Neural cell (in vitro differentiated cells): ENCODE measurements at regions not wholly inside any gene's neighbourhood (a gene's known extent, or its start where the extent isn't known, plus 50 kb on each side); places are given as distances from the start of the nearest gene placed in this dataset.

Source experiments
- H2AFZ ChIP-seq: fragments of 200-600, 300-800 bp; sonication (generic), shearing (Covaris generic); 2 replicates; pipeline ENCODE4 v1.6.0; 2014; ENCODE audit warnings: low read depth, mild to moderate bottlenecking, antibody characterized with exemption, low read length, moderate library complexity
- H3F3A ChIP-seq: fragments of 200-600 bp; shearing (Covaris generic); 2 replicates; pipeline ENCODE4 v1.6.1; 2016; ENCODE audit warnings: mild to moderate bottlenecking, moderate library complexity, mixed read lengths, antibody characterized with exemption, low read length; ENCODE audit not compliant: insufficient read depth, poor library complexity, severe bottlenecking
- H3K27ac ChIP-seq: fragments of 200-600, 300-800 bp; sonication (generic), shearing (Covaris generic); 2 replicates; pipeline ENCODE4 v1.5.1; 2014; ENCODE audit warnings: mild to moderate bottlenecking, low read length, moderate library complexity
- H3K27me3 ChIP-seq: fragments of 300-800, 200-600 bp; sonication (generic), shearing (Covaris generic); 2 replicates; pipeline ENCODE4 v1.6.0; 2014; ENCODE audit warnings: mild to moderate bottlenecking, low read depth, low read length, moderate library complexity; ENCODE audit not compliant: insufficient read depth
- H3K36me3 ChIP-seq: fragments of 300-800, 200-600 bp; sonication (generic), shearing (Covaris generic); 2 replicates; pipeline ENCODE4 v1.5.1; 2014; ENCODE audit warnings: mild to moderate bottlenecking, antibody characterized with exemption, low read length, moderate library complexity; ENCODE audit not compliant: insufficient read depth
- H3K4me2 ChIP-seq: fragments of 300-800, 200-600 bp; sonication (generic), shearing (Covaris generic); 2 replicates; pipeline ENCODE4 v1.6.0; 2014; ENCODE audit warnings: mild to moderate bottlenecking, low read length
- H3K4me3 ChIP-seq: fragments of 300-800, 200-600 bp; sonication (generic), shearing (Covaris generic); 2 replicates; pipeline ENCODE4 v1.5.1; 2014; ENCODE audit warnings: mild to moderate bottlenecking, low read length, moderate library complexity
- H3K79me2 ChIP-seq: fragments of 200-600 bp; shearing (Covaris generic); replicated peaks from 2 replicates; pipeline ENCODE4 v1.6.0; 2014; ENCODE audit warnings: mild to moderate bottlenecking, low read length, moderate library complexity; ENCODE audit not compliant: insufficient read depth
- H3K9ac ChIP-seq: fragments of 300-800, 200-600 bp; sonication (generic), shearing (Covaris generic); 2 replicates; pipeline ENCODE4 v1.6.1; 2016; ENCODE audit warnings: mild to moderate bottlenecking, low read length, mixed read lengths
- H3K9me2 ChIP-seq: fragments of 200-600 bp; shearing (Covaris generic); 2 replicates; pipeline ENCODE4 v1.6.1; 2016; ENCODE audit warnings: mild to moderate bottlenecking, low read length, mixed read lengths; ENCODE audit not compliant: insufficient read depth
- H3K9me3 ChIP-seq: fragments of 200-600, 300-800 bp; sonication (generic), shearing (Covaris generic); 2 replicates; pipeline ENCODE4 v1.6.1; 2016; ENCODE audit warnings: mild to moderate bottlenecking, mixed run types, low read length, moderate library complexity, mixed read lengths
- H4K20me1 ChIP-seq: fragments of 200-600 bp; shearing (Covaris generic); 2 replicates; pipeline ENCODE4 v1.6.1; 2016; ENCODE audit warnings: mild to moderate bottlenecking, mixed run types; ENCODE audit not compliant: insufficient read depth
- CTCF ChIP-seq: fragments of 450-650 bp; IDR thresholded peaks from 2 replicates; pipeline ENCODE4 v1.5.1; 2014; ENCODE audit warnings: antibody characterized with exemption, mild to moderate bottlenecking, moderate library complexity; ENCODE audit not compliant: poor library complexity, severe bottlenecking
- EP300 ChIP-seq: fragments of 450-650 bp; conservative IDR thresholded peaks from 2 replicates; pipeline ENCODE4 v1.6.1; 2014; ENCODE audit warnings: antibody characterized with exemption, mild to moderate bottlenecking, moderate library complexity; ENCODE audit not compliant: poor library complexity, severe bottlenecking
- EZH2 ChIP-seq: fragments of 200-600, 300-800 bp; shearing (Covaris generic), sonication (generic); IDR thresholded peaks from 2 replicates; pipeline ENCODE4 v1.6.1; 2014; ENCODE audit warnings: antibody characterized with exemption, low read length, borderline replicate concordance, mild to moderate bottlenecking; ENCODE audit not compliant: insufficient read depth, poor library complexity, severe bottlenecking
- MXI1 ChIP-seq: fragments of 450-650 bp; conservative IDR thresholded peaks from 2 replicates; pipeline ENCODE4 v1.6.1; 2014; ENCODE audit warnings: antibody characterized with exemption, mild to moderate bottlenecking; ENCODE audit not compliant: poor library complexity, severe bottlenecking
- POLR2AphosphoS5 ChIP-seq: IDR thresholded peaks from 2 replicates; pipeline ENCODE4 v1.6.1; 2012
- RAD21 ChIP-seq: fragments of 450-650 bp; conservative IDR thresholded peaks from 2 replicates; pipeline ENCODE4 v1.6.1; 2014; ENCODE audit warnings: antibody characterized with exemption, mild to moderate bottlenecking, moderate library complexity
- REST ChIP-seq: IDR thresholded peaks from 2 replicates; pipeline ENCODE4 v1.6.1; 2012; ENCODE audit warnings: borderline replicate concordance
- SMC3 ChIP-seq: fragments of 450-650 bp; conservative IDR thresholded peaks from 2 replicates; pipeline ENCODE4 v1.6.1; 2014; ENCODE audit warnings: antibody characterized with exemption, mild to moderate bottlenecking, moderate library complexity; ENCODE audit not compliant: poor library complexity
- TAF1 ChIP-seq: IDR thresholded peaks from 2 replicates; pipeline ENCODE4 v1.6.1; 2012; ENCODE audit warnings: low read depth

- H3K9me2 ChIP-seq = no peaks in the 10 kb centered on the region
- no peaks in the 10 kb centered on the region for H3K36me3 ChIP-seq
- no peaks in the 10 kb centered on the region for H4K20me1 ChIP-seq
- no peak overlapping the region for H3K27ac ChIP-seq
- no peaks in the 10 kb centered on the region for H3K27me3 ChIP-seq
- no peaks in the 10 kb centered on the region for H3K9me3 ChIP-seq
- H2AFZ ChIP-seq = no peak overlapping the region
- no peaks in the 10 kb centered on the region for H3K79me2 ChIP-seq
- no peaks in the 10 kb centered on the region for H3F3A ChIP-seq
- H3K4me2 ChIP-seq = no peak overlapping the region
- no peak for TF ChIP-seq MXI1
- no peak for TF ChIP-seq EZH2
- no peak for TF ChIP-seq SMC3
- TF ChIP-seq CTCF = no peak
- TF ChIP-seq POLR2AphosphoS5 = no peak
- TF ChIP-seq EP300 = no peak
- TF ChIP-seq TAF1 = no peak
- TF ChIP-seq RAD21 = no peak
- TF ChIP-seq REST = no peak
- H3K9ac ChIP-seq = no peak overlapping the region
- no peak overlapping the region for H3K4me3 ChIP-seq
Measured at GRCh38 chr19:29121684-29122083, 91.3 kb downstream of the UQCRFS1 start.

GRCh38 chr19:29120466-29120865, 92.5 kb downstream of the UQCRFS1 start:
- Histone ChIP-seq H3K27me3 (no peaks in the 10 kb centered on the region), H3K9ac (no peak overlapping the region), H3K27ac (no peak overlapping the region), H3K9me3 (no peaks in the 10 kb centered on the region), H4K20me1 (no peaks in the 10 kb centered on the region), H3K36me3 (no peaks in the 10 kb centered on the region), H3K79me2 (no peaks in the 10 kb centered on the region), H3K9me2 (no peaks in the 10 kb centered on the region), H2AFZ (no peak overlapping the region), H3K4me2 (no peak overlapping the region), H3K4me3 (no peak overlapping the region), H3F3A (no peaks in the 10 kb centered on the region)
- TF ChIP-seq MXI1 (no peak), POLR2AphosphoS5 (peak; percentile 82)

DNA sequence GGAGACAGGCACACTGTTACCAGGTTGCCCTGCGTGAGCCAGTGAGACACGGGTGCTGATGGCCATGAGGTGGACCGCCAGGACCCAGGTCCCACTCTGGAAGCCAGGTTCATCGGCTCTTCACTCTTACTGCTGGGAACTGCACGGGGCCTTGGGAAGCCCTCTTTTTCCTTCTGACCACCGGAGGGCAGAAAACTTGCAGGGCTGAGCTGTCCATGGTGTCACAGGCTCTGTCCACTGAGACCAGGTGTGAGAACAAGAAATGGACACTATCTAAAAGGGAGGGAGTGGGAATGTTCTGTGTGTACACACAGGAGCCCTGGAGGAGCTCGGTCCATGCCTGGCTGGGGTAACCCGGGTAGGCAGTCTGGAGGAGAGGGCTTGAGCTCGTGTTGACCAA, 93.4 kb downstream of the UQCRFS1 start:
- no peaks in the 10 kb centered on the region for H3K9me3 ChIP-seq
- TF ChIP-seq SMC3 = no peak
- TF ChIP-seq RAD21 = no peak
- no peak for TF ChIP-seq EP300
- no peak for TF ChIP-seq TAF1
- TF ChIP-seq EZH2 = no peak
- TF ChIP-seq MXI1 = no peak
- TF ChIP-seq CTCF = no peak
- no peak for TF ChIP-seq REST
- TF ChIP-seq POLR2AphosphoS5 = no peak
- no peaks in the 10 kb centered on the region for H3K27me3 ChIP-seq
- H3K4me3 ChIP-seq = no peak overlapping the region
- no peaks in the 10 kb centered on the region for H3K79me2 ChIP-seq
- H3K9ac ChIP-seq = no peak overlapping the region
- no peak overlapping the region for H2AFZ ChIP-seq
- H4K20me1 ChIP-seq = no peaks in the 10 kb centered on the region
- H3K4me2 ChIP-seq = no peak overlapping the region
- no peaks in the 10 kb centered on the region for H3K9me2 ChIP-seq
- H3K27ac ChIP-seq = no peak overlapping the region
- H3F3A ChIP-seq = no peaks in the 10 kb centered on the region
- H3K36me3 ChIP-seq = no peaks in the 10 kb centered on the region
